Endothelial cell (in vitro differentiated cells): ENCODE measurements at regions not wholly inside any gene's neighbourhood (a gene's known extent, or its start where the extent isn't known, plus 50 kb on each side); places are given as distances from the start of the nearest gene placed in this dataset.
"Not testable (repeated sequence)": the region's sequence is repeated elsewhere in the genome, so short reads cannot be mapped to it uniquely, and the experiment has no call there.

ENCODE experiments used
- DNase-seq: peaks from one replicate; pipeline ENCODE4 v3.0.0; 2021; ENCODE audit warnings: low spot score
- H3K27ac Mint-ChIP-seq: one replicate; pipeline ENCODE4 v1.8.0; 2021; ENCODE audit warnings: mixed read lengths, inconsistent platforms; ENCODE audit not compliant: unreplicated experiment
- H3K27me3 Mint-ChIP-seq: one replicate; pipeline ENCODE4 v1.8.0; 2021; ENCODE audit warnings: mild to moderate bottlenecking, moderate library complexity, mixed read lengths, inconsistent platforms; ENCODE audit not compliant: unreplicated experiment
- H3K36me3 Mint-ChIP-seq: one replicate; pipeline ENCODE4 v1.8.0; 2021; ENCODE audit warnings: mild to moderate bottlenecking, low read depth, mixed read lengths, inconsistent platforms; ENCODE audit not compliant: unreplicated experiment
- H3K4me1 Mint-ChIP-seq: one replicate; pipeline ENCODE4 v1.8.0; 2021; ENCODE audit warnings: mild to moderate bottlenecking, mixed read lengths, inconsistent platforms; ENCODE audit not compliant: unreplicated experiment
- H3K4me3 Mint-ChIP-seq: one replicate; pipeline ENCODE4 v1.8.0; 2021; ENCODE audit warnings: mild to moderate bottlenecking, mixed read lengths, inconsistent platforms; ENCODE audit not compliant: unreplicated experiment
- H3K9me3 Mint-ChIP-seq: one replicate; pipeline ENCODE4 v1.8.0; 2021; ENCODE audit warnings: mixed read lengths, inconsistent platforms; ENCODE audit not compliant: unreplicated experiment

- not testable (repeated sequence) for H3K36me3 Mint-ChIP-seq, H3K27me3 Mint-ChIP-seq, H3K9me3 Mint-ChIP-seq, H3K4me3 Mint-ChIP-seq, DNase-seq, H3K27ac Mint-ChIP-seq
- peaks cover 11% of the 10 kb centered on the region for H3K4me1 Mint-ChIP-seq
Measured at GRCh38 chr2:111496860-111497259, 376.1 kb downstream of the BCL2L11 start.

- not testable (repeated sequence) for DNase-seq, H3K9me3 Mint-ChIP-seq, H3K27me3 Mint-ChIP-seq, H3K27ac Mint-ChIP-seq, H3K36me3 Mint-ChIP-seq, H3K4me3 Mint-ChIP-seq
- H3K4me1 Mint-ChIP-seq: peaks cover 11% of the 10 kb centered on the region
Measured at GRCh38 chr2:111497270-111497669, 376.6 kb downstream of the BCL2L11 start.

GRCh38 chr2:111500536-111501062, 379.9 kb downstream of the BCL2L11 start:
- H3K27me3 Mint-ChIP-seq, H3K9me3 Mint-ChIP-seq, H3K4me3 Mint-ChIP-seq, H3K27ac Mint-ChIP-seq, H3K36me3 Mint-ChIP-seq, DNase-seq: not testable (repeated sequence)
- H3K4me1 Mint-ChIP-seq: peaks cover 11% of the 10 kb centered on the region

- not testable (repeated sequence) for DNase-seq, H3K9me3 Mint-ChIP-seq, H3K4me3 Mint-ChIP-seq, H3K36me3 Mint-ChIP-seq, H3K4me1 Mint-ChIP-seq, H3K27ac Mint-ChIP-seq, H3K27me3 Mint-ChIP-seq
Measured at GRCh38 chr2:111503844-111504570, 380.0 kb downstream of the ANAPC1 start.

- not testable (repeated sequence) for H3K27ac Mint-ChIP-seq, H3K27me3 Mint-ChIP-seq, H3K4me3 Mint-ChIP-seq, DNase-seq, H3K36me3 Mint-ChIP-seq, H3K9me3 Mint-ChIP-seq, H3K4me1 Mint-ChIP-seq
Measured at GRCh38 chr2:111504571-111504942, 379.4 kb downstream of the ANAPC1 start.

- H3K27ac Mint-ChIP-seq, H3K27me3 Mint-ChIP-seq, H3K36me3 Mint-ChIP-seq: not testable (repeated sequence)
Measured at GRCh38 chr2:111505267-111505666, 378.7 kb downstream of the ANAPC1 start.

GRCh38 chr2:111506936-111507335, 377.1 kb downstream of the ANAPC1 start:
- not testable (repeated sequence) for H3K4me3 Mint-ChIP-seq, H3K4me1 Mint-ChIP-seq, H3K27ac Mint-ChIP-seq, H3K9me3 Mint-ChIP-seq, H3K36me3 Mint-ChIP-seq, DNase-seq, H3K27me3 Mint-ChIP-seq

More at GRCh38 chr2:111505267-111505666, 378.7 kb downstream of the ANAPC1 start:
- DNase-seq, H3K4me3 Mint-ChIP-seq, H3K4me1 Mint-ChIP-seq, H3K9me3 Mint-ChIP-seq: not testable (repeated sequence)

GRCh38 chr2:111509225-111509869, 374.6 kb downstream of the ANAPC1 start:
- H3K27ac Mint-ChIP-seq, H3K4me1 Mint-ChIP-seq, DNase-seq, H3K4me3 Mint-ChIP-seq, H3K27me3 Mint-ChIP-seq, H3K36me3 Mint-ChIP-seq, H3K9me3 Mint-ChIP-seq: not testable (repeated sequence)

- not testable (repeated sequence) for H3K9me3 Mint-ChIP-seq, H3K4me3 Mint-ChIP-seq, H3K27ac Mint-ChIP-seq, H3K4me1 Mint-ChIP-seq, H3K27me3 Mint-ChIP-seq, H3K36me3 Mint-ChIP-seq, DNase-seq
Measured at GRCh38 chr2:111510384-111510783, 373.6 kb downstream of the ANAPC1 start.

GRCh38 chr2:111511062-111511461, 372.9 kb downstream of the ANAPC1 start:
- not testable (repeated sequence) for H3K27ac Mint-ChIP-seq, H3K9me3 Mint-ChIP-seq, H3K27me3 Mint-ChIP-seq, H3K36me3 Mint-ChIP-seq, H3K4me3 Mint-ChIP-seq, H3K4me1 Mint-ChIP-seq, DNase-seq

- not testable (repeated sequence) for H3K36me3 Mint-ChIP-seq, DNase-seq, H3K27me3 Mint-ChIP-seq, H3K4me3 Mint-ChIP-seq, H3K9me3 Mint-ChIP-seq, H3K27ac Mint-ChIP-seq, H3K4me1 Mint-ChIP-seq
Measured at GRCh38 chr2:111512378-111512777, 371.6 kb downstream of the ANAPC1 start.

GRCh38 chr2:111514138-111514537, 369.9 kb downstream of the ANAPC1 start:
- not testable (repeated sequence) for H3K9me3 Mint-ChIP-seq, H3K4me1 Mint-ChIP-seq, DNase-seq, H3K4me3 Mint-ChIP-seq, H3K27ac Mint-ChIP-seq, H3K36me3 Mint-ChIP-seq, H3K27me3 Mint-ChIP-seq
